ENCODE measurements at regions not wholly inside any gene's neighbourhood (a gene's known extent, or its start where the extent isn't known, plus 50 kb on each side); places are given as distances from the start of the nearest gene placed in this dataset.
"Not testable (repeated sequence)": the region's sequence is repeated elsewhere in the genome, so short reads cannot be mapped to it uniquely, and the experiment has no call there.

GRCh38 chr14:56990991-56991627, 180.8 kb upstream of the OTX2 start:
- not testable (repeated sequence) for DNase-seq

GRCh38 chr14:56989359-56989758, 179.1 kb upstream of the OTX2 start:
- DNase-seq = no peak

- no peak for DNase-seq
Observed at GRCh38 chr14:56979936-56980335, 169.7 kb upstream of the OTX2 start.

GRCh38 chr14:56976211-56976610, 165.9 kb upstream of the OTX2 start:
- DNase-seq = no peak

GRCh38 chr14:56975521-56975920, 165.2 kb upstream of the OTX2 start:
- DNase-seq = no peak

GRCh38 chr14:56972948-56973347, 162.7 kb upstream of the OTX2 start:
- no peak for DNase-seq

- no peak for DNase-seq
Observed at GRCh38 chr14:56964895-56965294, 154.6 kb upstream of the OTX2 start.

- DNase-seq = no peak
Observed at GRCh38 chr14:56963381-56963780, 153.1 kb upstream of the OTX2 start.

GRCh38 chr14:56962444-56963080, 152.3 kb upstream of the OTX2 start:
- DNase-seq = no peak

- no peak for DNase-seq
Observed at GRCh38 chr14:56959869-56960268, 149.6 kb upstream of the OTX2 start.

GRCh38 chr14:56959121-56959520, 148.8 kb upstream of the OTX2 start:
- no peak for DNase-seq

- no peak for DNase-seq
Observed at GRCh38 chr14:56956182-56956581, 145.9 kb upstream of the OTX2 start.

- no peak for DNase-seq
Observed at GRCh38 chr14:56955745-56956144, 145.5 kb upstream of the OTX2 start.

- DNase-seq = no peak
Observed at GRCh38 chr14:56953884-56954283, 143.6 kb upstream of the OTX2 start.

GRCh38 chr14:56952766-56953473, 142.6 kb upstream of the OTX2 start:
- no peak for DNase-seq

- no peak for DNase-seq
Observed at GRCh38 chr14:56949828-56950227, 139.5 kb upstream of the OTX2 start.

- no peak for DNase-seq
Observed at GRCh38 chr14:56945291-56945690, 135.0 kb upstream of the OTX2 start.

- DNase-seq = no peak
Observed at GRCh38 chr14:56944397-56944796, 134.1 kb upstream of the OTX2 start.

GRCh38 chr14:56933446-56933845, 123.2 kb upstream of the OTX2 start:
- DNase-seq = no peak

- DNase-seq = no peak
Observed at GRCh38 chr14:56918849-56919574, 108.7 kb upstream of the OTX2 start.

- no peak for DNase-seq
Observed at GRCh38 chr14:56905282-56905681, 95.0 kb upstream of the OTX2 start.

GRCh38 chr14:56903304-56903969, 93.2 kb upstream of the OTX2 start:
- no peak for DNase-seq

- DNase-seq = no peak
Observed at GRCh38 chr14:56902385-56902784, 92.1 kb upstream of the OTX2 start.
